Osteoblast (primary cell): ENCODE measurements at regions not wholly inside any gene's neighbourhood (a gene's known extent, or its start where the extent isn't known, plus 50 kb on each side); places are given as distances from the start of the nearest gene placed in this dataset.
A peak's percentile ranks its signal among the peaks of the same experiment; 100 is the strongest.

Source experiments
- DNase-seq: peaks from one replicate; pipeline ENCODE4 v3.0.0; 2011; ENCODE audit warnings: low spot score, mixed read lengths; ENCODE audit not compliant: insufficient read length; ENCODE audit errors: missing footprints
- H2AFZ ChIP-seq: 2 replicates; pipeline ENCODE4 v1.6.0; 2011; ENCODE audit warnings: mild to moderate bottlenecking, low read length
- H3K27ac ChIP-seq: 2 replicates; pipeline ENCODE4 v1.5.1; 2011; ENCODE audit warnings: mild to moderate bottlenecking, low read depth, low read length, moderate library complexity
- H3K27me3 ChIP-seq: 2 replicates; pipeline ENCODE4 v1.6.0; 2012; ENCODE audit warnings: mild to moderate bottlenecking, control low read depth, inconsistent platforms, low read length, moderate library complexity; ENCODE audit not compliant: insufficient read depth
- H3K36me3 ChIP-seq: 2 replicates; pipeline ENCODE4 v1.5.1; 2011; ENCODE audit warnings: mild to moderate bottlenecking, low read length, control low read depth, moderate library complexity; ENCODE audit not compliant: insufficient read depth
- H3K4me1 ChIP-seq: 2 replicates; pipeline ENCODE4 v1.5.1; 2011; ENCODE audit warnings: mild to moderate bottlenecking, low read length, control low read depth, moderate library complexity; ENCODE audit not compliant: insufficient read depth
- H3K4me2 ChIP-seq: 2 replicates; pipeline ENCODE4 v1.6.0; 2011; ENCODE audit warnings: mild to moderate bottlenecking, low read length; ENCODE audit not compliant: insufficient read depth
- H3K4me3 ChIP-seq: fragments of 200-600 bp; sonication (generic); 3 replicates; pipeline ENCODE4 v1.5.1; 2012; ENCODE audit warnings: mild to moderate bottlenecking, low read length, inconsistent platforms; ENCODE audit not compliant: insufficient read depth
- H3K79me2 ChIP-seq: 2 replicates; pipeline ENCODE4 v1.6.0; 2012; ENCODE audit warnings: mild to moderate bottlenecking, low read length, control low read depth, inconsistent platforms; ENCODE audit not compliant: insufficient read depth
- H3K9me3 ChIP-seq: 2 replicates; pipeline ENCODE4 v1.5.1; 2011; ENCODE audit warnings: low read depth, low read length, control low read depth
- H4K20me1 ChIP-seq: 2 replicates; pipeline ENCODE4 v1.6.0; 2012; ENCODE audit warnings: mild to moderate bottlenecking, low read length, control low read depth; ENCODE audit not compliant: insufficient read depth
- TF ChIP-seq, protein P1 (sequence below): IDR thresholded peaks from 2 replicates; pipeline ENCODE4 v1.5.1; 2011; ENCODE audit warnings: mild to moderate bottlenecking, low read depth, low read length, moderate library complexity; ENCODE audit errors: extremely low read depth

DNA sequence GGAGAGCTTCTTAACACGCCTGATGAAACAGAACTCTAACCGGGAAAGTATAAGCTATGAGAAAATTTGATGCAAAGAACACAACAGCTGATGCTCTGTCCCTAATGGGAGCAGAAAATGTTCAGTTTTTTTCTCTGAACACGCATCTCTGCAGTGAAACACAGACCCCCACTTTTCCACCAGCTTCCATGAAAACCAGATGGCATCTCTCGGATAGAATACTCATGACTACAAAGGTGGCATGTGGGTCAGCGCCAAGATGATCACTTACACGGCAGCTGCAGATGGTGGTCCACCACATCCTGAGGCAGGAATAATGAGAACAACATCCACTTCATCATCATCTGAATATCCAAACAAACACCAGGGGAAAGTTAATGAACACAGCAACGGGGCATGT is 85.2 kb upstream of the CNR1 start:
- no peaks in the 10 kb centered on the region for H4K20me1 ChIP-seq
- H3K36me3 ChIP-seq = no peaks in the 10 kb centered on the region
- H2AFZ ChIP-seq = no peak overlapping the region
- no peak for DNase-seq
- no peak overlapping the region for H3K27ac ChIP-seq
- no peak overlapping the region for H3K4me2 ChIP-seq
- H3K79me2 ChIP-seq = no peaks in the 10 kb centered on the region
- H3K4me3 ChIP-seq = no peak overlapping the region
- H3K9me3 ChIP-seq = no peaks in the 10 kb centered on the region
- TF ChIP-seq, protein P1, sequence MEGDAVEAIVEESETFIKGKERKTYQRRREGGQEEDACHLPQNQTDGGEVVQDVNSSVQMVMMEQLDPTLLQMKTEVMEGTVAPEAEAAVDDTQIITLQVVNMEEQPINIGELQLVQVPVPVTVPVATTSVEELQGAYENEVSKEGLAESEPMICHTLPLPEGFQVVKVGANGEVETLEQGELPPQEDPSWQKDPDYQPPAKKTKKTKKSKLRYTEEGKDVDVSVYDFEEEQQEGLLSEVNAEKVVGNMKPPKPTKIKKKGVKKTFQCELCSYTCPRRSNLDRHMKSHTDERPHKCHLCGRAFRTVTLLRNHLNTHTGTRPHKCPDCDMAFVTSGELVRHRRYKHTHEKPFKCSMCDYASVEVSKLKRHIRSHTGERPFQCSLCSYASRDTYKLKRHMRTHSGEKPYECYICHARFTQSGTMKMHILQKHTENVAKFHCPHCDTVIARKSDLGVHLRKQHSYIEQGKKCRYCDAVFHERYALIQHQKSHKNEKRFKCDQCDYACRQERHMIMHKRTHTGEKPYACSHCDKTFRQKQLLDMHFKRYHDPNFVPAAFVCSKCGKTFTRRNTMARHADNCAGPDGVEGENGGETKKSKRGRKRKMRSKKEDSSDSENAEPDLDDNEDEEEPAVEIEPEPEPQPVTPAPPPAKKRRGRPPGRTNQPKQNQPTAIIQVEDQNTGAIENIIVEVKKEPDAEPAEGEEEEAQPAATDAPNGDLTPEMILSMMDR = no peak
- H3K4me1 ChIP-seq = no peaks in the 10 kb centered on the region
- no peaks in the 10 kb centered on the region for H3K27me3 ChIP-seq

DNA sequence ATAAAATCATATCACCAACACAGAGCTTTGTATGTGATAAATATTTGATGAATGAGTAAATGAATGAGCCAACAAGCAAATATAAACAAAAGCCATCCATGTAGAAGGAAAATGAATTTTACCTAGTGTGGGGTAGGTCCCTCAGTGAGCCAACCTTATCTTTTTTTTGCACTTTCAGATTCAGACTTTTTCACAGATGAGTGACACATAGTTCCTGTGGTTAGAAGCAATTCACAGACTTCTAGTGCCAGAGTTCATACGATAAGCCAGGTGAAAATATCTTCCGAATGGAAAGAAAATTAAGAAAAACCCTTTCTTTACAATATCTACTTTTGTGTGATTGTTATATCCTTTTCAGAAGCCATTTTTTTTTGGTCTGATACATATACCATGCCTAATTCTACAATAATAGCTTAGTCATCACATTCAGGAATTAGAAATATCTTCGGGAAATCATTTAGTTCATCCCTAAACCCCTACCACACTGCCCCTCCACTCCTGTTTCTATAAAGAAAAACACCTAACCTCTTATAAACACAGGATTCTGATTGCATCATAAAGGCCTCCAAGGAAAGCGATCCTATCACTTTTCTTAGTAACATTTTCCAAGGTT is 82.7 kb upstream of the CNR1 start:
- H3K9me3 ChIP-seq = no peaks in the 10 kb centered on the region
- H3K27ac ChIP-seq = no peak overlapping the region
- TF ChIP-seq, protein P1 = no peak
- H3K79me2 ChIP-seq = no peaks in the 10 kb centered on the region
- H3K4me3 ChIP-seq = no peak overlapping the region
- H2AFZ ChIP-seq = no peak overlapping the region
- H3K36me3 ChIP-seq = no peaks in the 10 kb centered on the region
- no peak for DNase-seq
- no peaks in the 10 kb centered on the region for H3K27me3 ChIP-seq
- H3K4me2 ChIP-seq = no peak overlapping the region
- H3K4me1 ChIP-seq = no peaks in the 10 kb centered on the region
- H4K20me1 ChIP-seq = no peaks in the 10 kb centered on the region

DNA sequence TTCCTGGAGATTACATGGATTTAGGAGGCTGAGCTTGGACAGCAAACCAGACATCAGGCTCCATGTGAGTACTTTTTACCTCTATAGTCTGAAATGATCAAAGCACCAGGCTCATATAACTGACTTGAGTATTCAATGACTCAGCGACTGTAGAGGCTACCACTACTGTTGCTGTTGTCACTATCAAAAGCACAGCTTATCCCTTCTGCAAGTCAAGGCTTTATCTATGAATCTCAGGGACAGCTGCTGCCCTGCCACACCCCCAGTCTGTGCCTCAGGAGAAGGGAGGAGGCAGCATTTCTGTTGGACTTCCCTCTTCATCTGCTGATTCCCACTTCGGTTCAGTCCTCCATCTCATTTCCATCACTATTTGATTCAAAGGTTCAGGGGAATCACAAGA is 80.5 kb upstream of the CNR1 start:
- Histone ChIP-seq H3K4me2 (no peak overlapping the region), H3K79me2 (no peaks in the 10 kb centered on the region), H3K27ac (no peak overlapping the region), H3K27me3 (no peaks in the 10 kb centered on the region), H2AFZ (no peak overlapping the region), H3K9me3 (no peaks in the 10 kb centered on the region), H3K36me3 (no peaks in the 10 kb centered on the region), H3K4me1 (no peaks in the 10 kb centered on the region), H3K4me3 (no peak overlapping the region), H4K20me1 (no peaks in the 10 kb centered on the region)
- DNase-seq = no peak
- TF ChIP-seq, protein P1 = no peak

DNA sequence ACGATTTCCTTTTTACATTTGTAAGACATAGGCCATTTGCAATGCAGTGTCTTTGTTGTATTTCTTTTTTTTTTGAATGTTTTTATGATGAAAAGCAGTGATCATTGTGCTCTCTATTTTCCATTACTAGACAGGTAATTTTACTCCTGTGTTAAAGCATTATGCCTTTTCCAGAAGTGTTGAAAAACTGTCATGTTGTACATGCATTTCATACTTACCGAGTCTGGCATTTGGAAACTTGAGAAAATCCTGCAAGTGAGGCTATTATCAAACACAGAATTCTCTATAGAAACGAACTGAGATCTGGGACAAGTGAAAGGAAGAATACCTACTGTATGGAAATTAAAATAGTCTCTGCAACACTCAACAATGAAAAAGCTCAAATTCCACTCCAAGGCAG is 78.6 kb upstream of the CNR1 start:
- no peak overlapping the region for H3K4me2 ChIP-seq
- no peaks in the 10 kb centered on the region for H3K4me1 ChIP-seq
- H3K9me3 ChIP-seq = no peaks in the 10 kb centered on the region
- no peaks in the 10 kb centered on the region for H3K79me2 ChIP-seq
- peak; percentile 26 for DNase-seq
- H3K27ac ChIP-seq = no peak overlapping the region
- H4K20me1 ChIP-seq = no peaks in the 10 kb centered on the region
- TF ChIP-seq, protein P1 = no peak
- H3K36me3 ChIP-seq = no peaks in the 10 kb centered on the region
- H3K4me3 ChIP-seq = no peak overlapping the region
- no peaks in the 10 kb centered on the region for H3K27me3 ChIP-seq
- H2AFZ ChIP-seq = no peak overlapping the region
